CD4-positive, alpha-beta T cell treated with Interleukin-1 beta for 1 hour (primary cell): ENCODE measurements at regions not wholly inside any gene's neighbourhood (a gene's known extent, or its start where the extent isn't known, plus 50 kb on each side); places are given as distances from the start of the nearest gene placed in this dataset.

Experiments used
- DNase-seq, 2 donors: peaks; one replicate each; pipeline ENCODE4 v3.0.0-alpha.2; 2020 to 2022

DNA sequence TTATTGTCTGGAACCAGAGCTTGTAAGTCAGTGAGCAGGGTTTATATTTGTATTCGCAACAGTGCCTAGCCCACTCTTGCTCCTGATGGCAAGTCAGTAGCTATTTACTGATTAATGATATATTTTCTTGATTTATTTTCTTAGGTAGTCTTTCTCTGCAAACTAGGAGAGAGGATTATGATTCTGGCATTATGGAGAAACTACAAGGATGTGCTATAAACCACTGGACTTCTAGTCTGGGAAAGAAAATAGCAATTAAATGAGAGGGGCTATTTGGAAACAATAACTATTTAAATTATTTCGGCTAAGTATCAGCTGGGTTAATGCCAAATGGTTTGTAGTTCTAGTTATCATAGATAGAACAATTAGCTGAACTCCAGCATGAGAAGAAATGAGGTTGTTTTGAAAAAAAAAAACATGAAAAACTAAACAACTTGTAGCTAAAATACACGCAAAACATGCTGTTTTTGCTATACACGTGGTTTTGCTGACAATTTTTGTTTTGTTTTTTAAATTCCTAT, 304.9 kb upstream of the TCF21 start:
- no peak for DNase-seq

DNA sequence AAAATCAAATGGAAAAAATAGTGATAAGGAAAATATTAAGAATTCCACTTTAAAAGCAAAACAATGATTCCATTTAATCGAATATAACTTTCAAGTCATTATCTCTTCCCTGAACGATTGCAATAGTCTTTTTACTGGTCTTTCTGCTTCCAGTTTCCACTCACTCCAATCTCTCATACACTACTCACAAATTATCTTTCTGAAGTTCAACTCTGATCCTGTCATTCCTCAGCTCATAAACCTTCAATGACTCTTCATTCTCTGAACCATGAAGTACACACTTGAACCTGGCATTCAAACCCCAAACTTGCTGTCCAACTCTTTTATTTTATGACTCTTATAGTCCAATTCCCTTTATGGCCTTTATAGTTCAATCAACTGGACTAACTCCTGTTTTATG, 304.1 kb upstream of the TCF21 start:
- no peak for DNase-seq

- DNase-seq = no peak
These were observed 302.9 kb upstream of the TCF21 start for GRCh38 chr6:133585978-133586377.

- no peak for DNase-seq
These were observed 301.3 kb upstream of the TCF21 start for GRCh38 chr6:133587546-133588160.

GRCh38 chr6:133590196-133590595, 298.7 kb upstream of the TCF21 start:
- DNase-seq = no peak

GRCh38 chr6:133590814-133591213, 298.1 kb upstream of the TCF21 start:
- DNase-seq = no peak

GRCh38 chr6:133591275-133591674, 297.6 kb upstream of the TCF21 start:
- no peak for DNase-seq

DNA sequence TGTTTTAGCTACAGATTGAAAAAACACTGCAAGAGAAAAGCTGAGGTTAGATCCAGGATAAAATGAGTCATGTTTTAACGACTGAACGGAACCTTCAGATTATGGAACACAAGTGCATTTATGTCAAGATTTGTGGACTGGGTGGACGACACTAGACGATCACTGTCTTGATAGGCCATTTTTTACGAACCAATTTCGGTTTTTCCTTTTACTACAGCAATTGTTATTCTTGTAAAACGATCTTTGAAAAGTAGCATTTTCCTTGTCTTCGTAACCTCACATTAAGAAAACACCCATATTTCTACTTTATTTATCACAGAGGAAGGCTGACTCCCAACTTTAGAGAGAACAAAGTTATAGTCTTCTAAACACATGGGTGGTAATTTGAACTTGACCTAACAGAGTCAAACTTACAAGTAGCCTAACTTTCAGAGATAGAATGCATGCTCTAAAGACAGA, 294.2 kb upstream of the TCF21 start:
- DNase-seq = no peak

- no peak for DNase-seq
These were observed 293.7 kb upstream of the TCF21 start for GRCh38 chr6:133595111-133595761.

GRCh38 chr6:133606852-133607251, 282.1 kb upstream of the TCF21 start:
- no peak for DNase-seq

DNA sequence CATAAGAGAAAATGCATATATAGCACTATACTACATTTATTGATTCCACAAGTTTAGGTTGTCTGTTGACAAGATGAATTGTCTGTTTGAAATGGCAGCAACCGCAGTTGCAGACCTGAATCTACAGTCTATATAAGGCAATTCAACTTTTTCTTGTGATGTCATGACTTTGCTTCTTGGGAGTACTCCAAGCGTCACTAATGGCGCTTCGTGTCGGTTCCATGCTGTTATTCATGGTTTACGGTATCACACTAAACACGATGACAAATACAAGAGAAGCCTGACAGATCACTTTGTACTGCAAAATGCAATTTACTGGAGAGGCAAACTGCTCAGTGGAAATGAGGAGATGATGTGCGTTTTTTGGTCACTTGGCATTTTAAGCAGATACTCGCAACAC, 280.3 kb upstream of the TCF21 start:
- no peak for DNase-seq

GRCh38 chr6:133609415-133610226, 279.3 kb upstream of the TCF21 start:
- no peak for DNase-seq

- DNase-seq = no peak
These were observed 278.6 kb upstream of the TCF21 start for GRCh38 chr6:133610227-133610840.

- DNase-seq = no peak
These were observed 277.9 kb upstream of the TCF21 start for GRCh38 chr6:133610971-133611370.

DNA sequence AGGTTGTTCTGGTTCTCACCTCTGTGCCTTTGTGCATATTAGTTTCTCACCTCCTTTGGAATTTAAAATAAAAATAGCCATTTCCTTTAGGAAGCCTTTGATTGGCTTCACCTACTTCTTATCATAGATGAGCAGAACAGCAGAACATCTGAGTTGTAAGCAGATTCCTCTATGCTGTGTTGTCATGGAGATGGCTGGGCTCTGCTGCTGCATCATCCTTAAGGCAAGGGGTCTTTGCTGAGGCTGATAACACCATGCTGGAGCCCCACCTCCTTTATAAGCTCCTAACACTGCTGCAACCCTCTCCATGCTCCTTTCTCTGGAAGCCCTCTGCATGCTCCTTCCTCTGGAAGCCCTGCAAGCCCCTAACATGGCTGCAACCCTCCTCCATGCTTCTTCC, 276.5 kb upstream of the TCF21 start:
- no peak for DNase-seq

GRCh38 chr6:133613211-133613610, 275.7 kb upstream of the TCF21 start:
- no peak for DNase-seq

- no peak for DNase-seq
These were observed 267.2 kb upstream of the TCF21 start for GRCh38 chr6:133621751-133622150.

- DNase-seq = no peak
These were observed 265.8 kb upstream of the TCF21 start for GRCh38 chr6:133623065-133623464.

GRCh38 chr6:133623621-133624020, 265.3 kb upstream of the TCF21 start:
- DNase-seq = no peak

DNA sequence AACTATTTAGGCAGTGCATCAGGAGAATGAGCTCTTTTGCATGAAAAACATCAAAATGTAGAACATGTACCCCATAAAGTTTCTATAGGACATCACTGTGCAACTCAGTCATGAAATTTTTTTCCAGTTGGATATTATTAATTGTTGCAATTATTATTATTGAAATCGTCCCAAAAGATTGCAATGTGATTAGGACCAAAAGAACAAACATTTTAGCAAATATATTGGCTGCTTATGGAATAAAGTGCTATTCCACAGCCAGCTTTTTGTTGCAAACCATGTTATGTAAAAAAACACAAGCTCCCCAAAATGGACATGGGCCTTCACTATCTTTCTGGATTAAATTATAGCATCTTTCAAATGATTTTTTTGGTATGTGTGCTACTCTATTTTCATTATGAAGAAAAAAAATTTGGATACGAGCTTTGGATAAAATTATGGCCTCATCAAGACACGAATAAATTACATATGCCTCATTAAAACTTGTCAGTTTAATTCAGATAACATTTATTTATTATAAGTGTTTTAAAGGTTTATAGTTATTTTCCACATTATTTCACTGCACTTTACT, 262.7 kb upstream of the TCF21 start:
- no peak for DNase-seq

GRCh38 chr6:133629970-133630369, 258.9 kb upstream of the TCF21 start:
- no peak for DNase-seq

DNA sequence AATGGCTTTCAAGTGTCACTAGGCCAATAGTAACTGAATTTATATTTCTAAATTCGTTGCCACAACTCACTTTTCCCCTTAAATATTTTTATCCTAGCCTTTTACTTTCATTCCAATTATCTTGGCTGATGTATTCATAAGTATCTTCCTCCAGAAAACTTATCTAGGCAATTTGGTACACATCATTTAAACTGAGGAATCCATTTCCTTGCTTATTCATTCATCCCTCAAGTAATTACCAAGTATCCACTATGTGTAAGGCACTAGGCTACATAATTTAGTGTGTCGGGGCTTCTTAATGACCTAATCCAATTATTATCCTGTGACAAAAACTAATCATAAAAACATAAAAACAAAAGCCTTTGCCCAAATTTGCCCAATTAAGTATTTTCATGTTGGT, 258.3 kb upstream of the TCF21 start:
- DNase-seq = no peak

GRCh38 chr6:133631421-133631820, 257.5 kb upstream of the TCF21 start:
- DNase-seq = no peak
